ENCODE measurements at regions not wholly inside any gene's neighbourhood (a gene's known extent, or its start where the extent isn't known, plus 50 kb on each side); places are given as distances from the start of the nearest gene placed in this dataset.

GRCh38 chr4:149017002-149017734 is 575.0 kb upstream of the NR3C2 start:
- no peak for DNase-seq

- no peak for DNase-seq
These were observed 567.0 kb upstream of the NR3C2 start for GRCh38 chr4:149009223-149009622.

- no peak for DNase-seq
These were observed 566.3 kb upstream of the NR3C2 start for GRCh38 chr4:149008415-149009025.

GRCh38 chr4:149005191-149005590 is 563.0 kb upstream of the NR3C2 start:
- no peak for DNase-seq

- DNase-seq: no peak
These were observed 557.7 kb upstream of the NR3C2 start for GRCh38 chr4:148999924-149000323.

- DNase-seq: no peak
These were observed 556.5 kb upstream of the NR3C2 start for GRCh38 chr4:148998719-148999118.

- no peak for DNase-seq
These were observed 544.7 kb upstream of the NR3C2 start for GRCh38 chr4:148986951-148987350.

GRCh38 chr4:148984951-148985350 is 542.7 kb upstream of the NR3C2 start:
- no peak for DNase-seq

GRCh38 chr4:148982200-148982599 is 540.0 kb upstream of the NR3C2 start:
- no peak for DNase-seq

- no peak for DNase-seq
These were observed 538.7 kb upstream of the NR3C2 start for GRCh38 chr4:148980782-148981480.

GRCh38 chr4:148978301-148978700 is 536.1 kb upstream of the NR3C2 start:
- no peak for DNase-seq

GRCh38 chr4:148975464-148975863 is 533.2 kb upstream of the NR3C2 start:
- no peak for DNase-seq

GRCh38 chr4:148965080-148965479 is 522.9 kb upstream of the NR3C2 start:
- no peak for DNase-seq

- no peak for DNase-seq
These were observed 522.2 kb upstream of the NR3C2 start for GRCh38 chr4:148964456-148964855.

GRCh38 chr4:148962539-148963290 is 520.5 kb upstream of the NR3C2 start:
- DNase-seq: no peak

GRCh38 chr4:148961526-148961925 is 519.3 kb upstream of the NR3C2 start:
- no peak for DNase-seq

- no peak for DNase-seq
These were observed 516.1 kb upstream of the NR3C2 start for GRCh38 chr4:148958317-148958716.

- no peak for DNase-seq
These were observed 513.5 kb upstream of the NR3C2 start for GRCh38 chr4:148955564-148956297.

GRCh38 chr4:148954011-148954749 is 512.0 kb upstream of the NR3C2 start:
- no peak for DNase-seq

- DNase-seq: no peak
These were observed 509.1 kb upstream of the NR3C2 start for GRCh38 chr4:148951346-148951745.

- DNase-seq: no peak
These were observed 504.1 kb upstream of the NR3C2 start for GRCh38 chr4:148946271-148946670.

GRCh38 chr4:148944839-148945219 is 502.6 kb upstream of the NR3C2 start:
- no peak for DNase-seq

All from NCI-H187 (cell line).